ENCODE measurements at regions not wholly inside any gene's neighbourhood (a gene's known extent, or its start where the extent isn't known, plus 50 kb on each side); places are given as distances from the start of the nearest gene placed in this dataset.

- no peak for TF ChIP-seq MAX (IDR thresholded peaks at IDR 0.05)
- no peak for TF ChIP-seq TEAD4 (IDR thresholded peaks at IDR 0.05)
- TF ChIP-seq TAF1 (IDR thresholded peaks at IDR 0.05; ENCODE audit: low read depth): no peak
- no peak for TF ChIP-seq CEBPB (IDR thresholded peaks at IDR 0.05)
- TF ChIP-seq REST (IDR thresholded peaks at IDR 0.05; ENCODE audit: low read depth): no peak
- TF ChIP-seq RAD21 (IDR thresholded peaks at IDR 0.05; ENCODE audit: low read depth): no peak
- no peak for TF ChIP-seq YY1 (IDR thresholded peaks at IDR 0.05; ENCODE audit: low read depth)
- TF ChIP-seq USF1 (IDR thresholded peaks at IDR 0.05): no peak
- TF ChIP-seq EP300 (IDR thresholded peaks at IDR 0.05; ENCODE audit: borderline replicate concordance): no peak
- no peak for TF ChIP-seq FOXM1 (IDR thresholded peaks at IDR 0.05; ENCODE audit: borderline replicate concordance, low read depth)
- TF ChIP-seq TCF12 (IDR thresholded peaks at IDR 0.05; ENCODE audit: low read depth): no peak
- TF ChIP-seq NFIC (IDR thresholded peaks at IDR 0.05): no peak
- no peak for TF ChIP-seq EGR1 (IDR thresholded peaks at IDR 0.05)
- no peak for TF ChIP-seq ZBTB7A (IDR thresholded peaks at IDR 0.05; ENCODE audit: low read depth)
- no peak for TF ChIP-seq CREB1 (IDR thresholded peaks at IDR 0.05; ENCODE audit: low read depth)
These were observed 148.2 kb upstream of the RAI14 start for GRCh38 chr5:34507933-34508332.

GRCh38 chr5:34509392-34509791, 146.7 kb upstream of the RAI14 start:
- no peak for TF ChIP-seq NFIC (IDR thresholded peaks at IDR 0.05)
- TF ChIP-seq TAF1 (IDR thresholded peaks at IDR 0.05; ENCODE audit: low read depth): no peak
- no peak for TF ChIP-seq CREB1 (IDR thresholded peaks at IDR 0.05; ENCODE audit: low read depth)
- no peak for TF ChIP-seq YY1 (IDR thresholded peaks at IDR 0.05; ENCODE audit: low read depth)
- no peak for TF ChIP-seq USF1 (IDR thresholded peaks at IDR 0.05)
- no peak for TF ChIP-seq EP300 (IDR thresholded peaks at IDR 0.05; ENCODE audit: borderline replicate concordance)
- TF ChIP-seq EGR1 (IDR thresholded peaks at IDR 0.05): no peak
- TF ChIP-seq RAD21 (IDR thresholded peaks at IDR 0.05; ENCODE audit: low read depth): no peak
- no peak for TF ChIP-seq REST (IDR thresholded peaks at IDR 0.05; ENCODE audit: low read depth)

- no peak for TF ChIP-seq ZBTB7A (IDR thresholded peaks at IDR 0.05; ENCODE audit: low read depth)
- no peak for TF ChIP-seq TEAD4 (IDR thresholded peaks at IDR 0.05)
- no peak for TF ChIP-seq TCF12 (IDR thresholded peaks at IDR 0.05; ENCODE audit: low read depth)
These were observed 146.1 kb upstream of the RAI14 start for GRCh38 chr5:34510002-34510401.

DNA sequence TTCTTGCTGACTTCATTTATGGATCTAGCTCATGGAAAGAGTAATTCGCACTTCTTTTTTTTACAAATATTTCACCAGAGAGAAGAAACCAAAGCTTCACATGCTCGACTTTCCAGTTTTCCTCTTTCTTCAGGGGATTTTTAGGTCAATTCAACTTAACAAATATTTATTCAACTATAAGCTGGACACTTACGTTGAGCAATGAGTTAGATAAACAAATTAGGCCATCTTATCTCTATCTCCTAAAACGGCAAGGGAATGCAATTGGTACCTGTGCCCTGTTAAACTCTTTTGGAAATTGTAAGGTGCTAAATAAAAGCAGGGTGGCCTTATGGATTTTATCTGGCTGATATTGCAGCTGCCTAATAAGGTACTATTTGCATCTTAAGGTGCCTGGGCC, 145.1 kb upstream of the RAI14 start:
- TF ChIP-seq MAX (IDR thresholded peaks at IDR 0.05) (no peak), RAD21 (IDR thresholded peaks at IDR 0.05; ENCODE audit: low read depth) (no peak), USF1 (IDR thresholded peaks at IDR 0.05) (no peak), YY1 (IDR thresholded peaks at IDR 0.05; ENCODE audit: low read depth) (no peak), FOXM1 (IDR thresholded peaks at IDR 0.05; ENCODE audit: borderline replicate concordance, low read depth) (no peak), CREB1 (IDR thresholded peaks at IDR 0.05; ENCODE audit: low read depth) (no peak), EP300 (IDR thresholded peaks at IDR 0.05; ENCODE audit: borderline replicate concordance) (no peak), REST (IDR thresholded peaks at IDR 0.05; ENCODE audit: low read depth) (no peak), TEAD4 (IDR thresholded peaks at IDR 0.05) (no peak), EGR1 (IDR thresholded peaks at IDR 0.05) (no peak), ZBTB7A (IDR thresholded peaks at IDR 0.05; ENCODE audit: low read depth) (no peak), NFIC (IDR thresholded peaks at IDR 0.05) (no peak)
